ENCODE measurements at regions not wholly inside any gene's neighbourhood (a gene's known extent, or its start where the extent isn't known, plus 50 kb on each side); places are given as distances from the start of the nearest gene placed in this dataset.
"Not testable (repeated sequence)": the region's sequence is repeated elsewhere in the genome, so short reads cannot be mapped to it uniquely, and the experiment has no call there.

DNA sequence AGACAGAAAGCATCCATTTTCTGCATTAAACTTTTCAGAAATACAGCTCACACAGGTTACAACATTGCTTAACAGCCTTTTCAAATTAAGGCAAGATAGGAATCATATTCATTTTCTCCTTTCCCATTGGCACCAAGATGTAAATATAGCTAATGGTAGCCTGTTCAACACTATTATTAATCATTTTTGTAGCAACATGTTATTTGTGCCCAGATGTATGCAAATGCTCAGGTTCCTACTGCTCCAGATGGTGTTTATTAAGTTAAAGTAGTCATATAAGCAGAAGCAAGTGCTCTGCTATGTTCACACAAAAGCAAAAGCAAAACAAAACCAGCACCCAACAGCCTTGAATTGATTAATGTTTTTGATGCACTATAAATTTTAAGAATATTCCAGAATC, 1110.6 kb downstream of the SLC6A15 start:
- DNase-seq = no peak

GRCh38 chr12:83800022-83800421, 1112.6 kb downstream of the SLC6A15 start:
- DNase-seq = no peak

DNA sequence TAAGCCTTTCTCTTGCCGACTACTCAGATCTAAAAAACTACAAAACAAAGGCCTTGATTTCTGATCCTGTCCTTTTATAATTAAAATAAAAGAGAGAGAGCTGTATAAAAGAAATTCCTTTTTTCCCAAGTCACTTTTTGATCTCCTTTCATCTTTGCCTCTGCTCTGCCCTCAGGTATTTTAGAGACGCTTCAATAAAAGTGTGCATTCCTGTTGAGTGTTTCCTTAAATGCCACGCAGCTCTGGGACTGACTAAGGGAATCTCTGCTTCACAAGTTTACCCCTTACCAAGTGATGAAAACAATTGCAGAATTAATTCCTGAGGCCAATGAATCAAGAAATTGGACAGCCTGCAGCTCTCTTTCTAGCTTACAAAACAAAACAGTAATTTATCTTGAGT, 1109.8 kb downstream of the TMTC2 start:
- no peak for DNase-seq

DNA sequence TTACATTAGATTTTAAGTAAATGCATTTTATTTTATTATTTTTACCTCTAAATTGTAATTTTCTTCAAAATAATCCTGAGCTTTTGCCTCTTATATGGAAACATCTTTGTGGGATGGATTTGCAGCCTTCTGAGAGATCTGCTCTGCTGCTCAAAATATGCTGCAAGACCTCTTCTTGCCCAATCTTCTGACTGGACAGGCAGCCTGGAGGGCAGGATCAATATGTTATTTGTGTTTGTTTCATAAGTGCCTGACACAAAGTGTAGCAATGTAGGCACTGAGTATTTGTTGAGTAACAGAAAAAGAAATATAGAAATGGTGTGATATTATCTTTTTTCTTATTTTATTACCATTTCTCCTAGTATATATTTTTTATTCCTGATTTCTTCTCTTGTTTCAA, 1106.9 kb downstream of the TMTC2 start:
- DNase-seq = no peak

DNA sequence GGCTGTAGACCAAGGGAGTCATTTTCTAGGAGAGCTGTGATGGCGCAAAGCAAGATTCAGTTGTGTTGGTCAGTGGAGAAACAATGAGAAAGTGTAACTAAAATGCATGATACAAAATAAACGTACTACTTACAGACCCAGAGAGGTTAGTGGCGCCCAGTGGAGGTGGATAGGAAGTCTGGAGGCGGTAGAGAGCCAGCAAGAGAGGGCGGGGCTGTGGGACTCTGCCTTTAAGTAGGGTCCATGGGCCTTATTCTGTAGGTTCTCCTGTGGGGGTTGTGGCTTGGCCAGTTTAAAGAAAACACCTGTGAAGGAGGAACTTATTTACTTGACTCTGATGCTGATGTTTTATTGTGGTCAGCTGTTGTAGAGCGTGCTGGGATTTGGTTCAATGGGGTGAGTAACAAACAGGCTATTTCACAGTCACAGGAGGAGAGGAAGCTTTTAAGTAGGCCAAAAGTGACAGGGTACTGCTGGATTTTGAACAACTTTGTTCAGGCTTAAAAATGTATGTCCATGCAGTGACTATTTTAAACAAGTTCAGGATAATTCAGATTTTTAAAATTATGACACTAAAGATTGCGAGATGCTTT, 1097.7 kb downstream of the TMTC2 start:
- DNase-seq = no peak

- DNase-seq = no peak
Observed at GRCh38 chr12:83779526-83779925, 1092.8 kb downstream of the TMTC2 start.

- DNase-seq = no peak
Observed at GRCh38 chr12:83769151-83769550, 1082.4 kb downstream of the TMTC2 start.

- no peak for DNase-seq
Observed at GRCh38 chr12:83767723-83768122, 1081.0 kb downstream of the TMTC2 start.

GRCh38 chr12:83763425-83763824, 1076.7 kb downstream of the TMTC2 start:
- no peak for DNase-seq

- DNase-seq = no peak
Observed at GRCh38 chr12:83759906-83760305, 1073.2 kb downstream of the TMTC2 start.

GRCh38 chr12:83758888-83759631, 1072.4 kb downstream of the TMTC2 start:
- DNase-seq = no peak

- no peak for DNase-seq
Observed at GRCh38 chr12:83753904-83754303, 1067.2 kb downstream of the TMTC2 start.

GRCh38 chr12:83753205-83753604, 1066.5 kb downstream of the TMTC2 start:
- DNase-seq = no peak

DNA sequence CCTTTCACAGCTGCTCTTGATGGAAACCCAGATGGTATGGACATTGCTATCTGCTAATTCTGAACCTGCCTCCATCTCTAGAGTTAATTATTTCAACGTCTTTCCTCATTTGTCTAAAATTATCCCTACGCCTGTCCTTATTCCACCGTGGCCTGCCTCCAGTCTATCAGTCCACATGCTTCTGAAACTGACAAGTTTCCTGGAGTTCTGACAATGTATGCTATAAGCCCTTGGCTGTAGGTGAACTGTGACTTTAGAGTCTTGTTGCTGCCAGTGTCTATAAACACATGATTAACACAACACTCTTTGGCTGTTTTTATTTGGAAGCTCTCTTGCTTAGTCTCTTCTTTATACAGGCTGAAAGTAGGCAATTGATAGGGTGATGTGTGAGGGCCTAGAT, 1052.9 kb downstream of the TMTC2 start:
- DNase-seq = no peak

GRCh38 chr12:83710851-83711250, 1024.1 kb downstream of the TMTC2 start:
- no peak for DNase-seq

GRCh38 chr12:83709899-83710298, 1023.2 kb downstream of the TMTC2 start:
- DNase-seq = no peak

GRCh38 chr12:83700838-83701237, 1014.1 kb downstream of the TMTC2 start:
- no peak for DNase-seq

DNA sequence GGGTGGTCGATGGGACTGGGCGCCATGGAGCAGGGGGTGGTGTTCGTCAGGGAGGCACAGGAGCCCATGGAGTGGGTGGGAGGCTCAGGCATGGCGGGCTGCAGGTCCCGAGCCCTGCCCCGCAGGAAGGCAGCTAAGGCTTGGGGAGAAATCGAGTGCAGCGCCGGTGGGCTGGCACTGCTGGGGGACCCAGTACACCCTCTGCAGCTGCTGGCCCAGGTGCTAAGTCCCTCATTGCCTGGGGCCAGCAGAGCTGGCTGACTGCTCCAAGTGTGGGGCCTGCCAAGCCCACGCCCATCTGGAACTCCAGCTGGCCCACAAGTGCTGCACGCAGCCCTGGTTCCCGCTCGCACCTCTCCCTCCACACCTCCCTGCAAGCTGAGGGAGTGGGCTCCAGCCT, 1009.6 kb downstream of the TMTC2 start:
- DNase-seq = not testable (repeated sequence)

DNA sequence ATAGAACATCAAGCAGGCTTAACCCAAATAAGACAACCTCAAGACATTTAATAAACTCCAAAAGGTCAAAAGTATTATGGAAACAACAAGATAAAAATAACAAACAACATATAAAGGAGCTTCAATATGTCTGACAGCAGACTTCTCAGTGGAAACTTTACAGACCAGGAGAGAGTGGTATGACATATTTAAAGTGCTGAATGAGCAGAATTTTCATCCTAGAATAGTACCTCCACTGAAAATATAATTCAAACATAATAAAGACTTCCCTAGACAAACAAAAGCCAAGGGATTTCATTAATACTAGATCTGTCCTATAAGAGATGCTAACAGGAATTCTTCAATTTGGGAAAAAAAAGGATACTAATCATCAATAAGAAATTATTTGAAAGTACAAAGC, 1005.0 kb downstream of the TMTC2 start:
- DNase-seq = no peak

DNA sequence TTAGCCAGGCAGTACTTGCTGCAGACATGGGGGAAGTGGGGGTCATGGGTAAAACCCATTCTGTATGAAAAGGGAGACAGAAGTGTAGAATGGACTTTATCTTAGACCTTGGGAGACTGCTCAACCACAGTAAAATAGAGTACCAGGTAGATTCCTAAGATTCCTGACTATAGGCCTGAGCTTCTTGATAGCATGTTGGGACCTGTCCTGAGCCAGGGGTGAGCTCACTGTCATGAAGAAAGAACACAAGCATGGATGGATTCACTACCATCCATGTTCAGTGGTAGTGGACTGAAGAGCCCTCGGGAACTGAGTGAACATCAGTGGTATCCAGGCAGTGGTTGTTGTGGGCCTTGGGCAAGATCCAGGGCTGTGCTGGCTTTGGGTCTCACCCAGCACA, 1003.8 kb downstream of the TMTC2 start:
- DNase-seq = no peak

DNA sequence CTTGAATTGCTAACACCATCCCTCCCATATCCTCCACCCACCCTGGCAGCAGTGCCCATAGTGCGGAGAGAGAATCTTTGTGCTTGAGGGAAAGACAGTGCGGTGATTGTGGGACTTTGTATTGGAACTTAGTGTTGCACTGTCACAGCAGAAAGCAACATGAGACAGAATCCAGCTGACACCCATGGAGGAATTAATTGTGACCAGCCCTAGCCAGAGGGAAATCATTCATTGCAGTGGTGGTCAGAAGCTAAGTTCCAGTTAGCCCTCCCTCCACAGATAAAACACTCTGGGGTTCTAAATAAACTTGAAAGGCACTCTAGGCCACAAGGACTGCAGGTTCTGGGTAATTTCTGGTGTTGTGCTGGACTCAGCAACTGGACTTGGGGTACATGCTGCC, 1002.6 kb downstream of the TMTC2 start:
- no peak for DNase-seq

GRCh38 chr12:83676781-83677295, 990.1 kb downstream of the TMTC2 start:
- no peak for DNase-seq

DNA sequence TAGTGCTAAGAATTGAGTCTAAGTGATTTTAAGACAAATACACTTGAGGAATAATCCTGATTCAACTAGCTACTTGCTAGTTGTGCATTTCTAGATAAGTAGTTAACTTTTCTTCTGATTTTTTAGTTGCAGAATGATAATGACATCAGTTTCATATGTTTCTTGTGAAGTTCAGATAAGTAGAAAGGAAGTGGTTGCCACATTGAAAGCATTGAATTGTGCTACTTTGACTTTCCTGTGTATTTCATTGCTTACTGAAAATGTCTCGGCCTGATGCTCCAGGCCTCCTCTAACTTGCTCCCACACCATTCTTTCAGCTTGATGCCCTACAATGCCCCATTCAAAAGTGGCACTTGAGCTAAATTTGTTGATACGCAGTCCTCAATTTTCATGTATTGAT, 980.0 kb downstream of the TMTC2 start:
- DNase-seq = no peak

DNA sequence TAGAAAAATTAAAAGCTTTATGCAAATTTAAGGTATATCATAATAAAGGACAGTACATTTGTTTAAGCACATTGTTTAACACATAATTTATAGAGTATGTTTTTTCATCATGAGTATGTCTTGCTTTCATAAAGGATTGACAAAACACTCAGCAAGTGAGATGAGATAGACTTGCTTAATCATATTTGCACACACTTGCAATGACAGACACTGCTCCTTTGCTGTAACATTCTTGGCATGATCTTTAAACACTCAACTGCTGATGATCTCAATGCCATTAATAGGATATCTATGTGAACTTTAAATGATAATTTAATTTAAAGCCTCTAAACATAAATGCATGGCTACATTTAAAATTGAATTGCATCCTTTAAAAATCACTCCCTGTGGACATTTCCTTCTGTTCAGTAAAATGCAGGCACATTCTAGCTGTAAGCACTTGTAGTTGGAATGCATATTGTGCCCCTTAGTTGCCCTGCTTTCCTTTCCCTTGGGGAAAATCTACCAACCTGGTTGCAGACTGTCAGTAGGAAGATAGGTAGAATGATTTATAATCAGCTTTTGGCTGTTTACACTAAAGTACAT, 979.0 kb downstream of the TMTC2 start:
- DNase-seq = no peak
